HG02870 (cell line): ENCODE measurements at regions not wholly inside any gene's neighbourhood (a gene's known extent, or its start where the extent isn't known, plus 50 kb on each side); places are given as distances from the start of the nearest gene placed in this dataset.
"Not testable (repeated sequence)": the region's sequence is repeated elsewhere in the genome, so short reads cannot be mapped to it uniquely, and the experiment has no call there.

Source experiments
- ATAC-seq: cut with Tn5 transposase; IDR thresholded peaks from one replicate; pipeline ENCODE4 v1.9.1; 2021; ENCODE audit warnings: mild to moderate bottlenecking, moderate library complexity; ENCODE audit not compliant: unreplicated experiment

DNA sequence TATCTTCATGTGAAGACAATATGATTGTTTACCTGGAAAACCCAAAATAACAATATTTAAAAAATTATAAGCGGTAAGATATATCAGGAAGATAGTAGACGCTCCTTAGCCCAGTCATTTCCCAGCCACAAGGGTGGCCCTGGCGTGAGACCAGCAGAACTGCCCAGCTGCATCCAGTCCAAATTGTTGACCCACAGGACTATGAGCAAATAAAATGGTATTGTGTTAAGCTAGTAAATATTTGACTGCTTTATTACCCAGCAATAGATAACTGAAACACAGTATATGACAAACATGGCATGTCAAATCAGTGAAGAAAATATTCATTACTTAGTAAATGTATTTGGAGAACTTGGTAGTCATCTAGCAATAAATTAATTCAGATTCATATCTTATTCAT is 294.3 kb upstream of the SPAG17 start:
- ATAC-seq, result no peak

GRCh38 chr1:118473825-118474224 is 288.8 kb upstream of the SPAG17 start:
- no peak for ATAC-seq

GRCh38 chr1:118464460-118464859 is 279.4 kb upstream of the SPAG17 start:
- not testable (repeated sequence) for ATAC-seq

GRCh38 chr1:118461154-118461553 is 276.1 kb upstream of the SPAG17 start:
- ATAC-seq, result no peak

GRCh38 chr1:118459871-118460270 is 274.8 kb upstream of the SPAG17 start:
- no peak for ATAC-seq

DNA sequence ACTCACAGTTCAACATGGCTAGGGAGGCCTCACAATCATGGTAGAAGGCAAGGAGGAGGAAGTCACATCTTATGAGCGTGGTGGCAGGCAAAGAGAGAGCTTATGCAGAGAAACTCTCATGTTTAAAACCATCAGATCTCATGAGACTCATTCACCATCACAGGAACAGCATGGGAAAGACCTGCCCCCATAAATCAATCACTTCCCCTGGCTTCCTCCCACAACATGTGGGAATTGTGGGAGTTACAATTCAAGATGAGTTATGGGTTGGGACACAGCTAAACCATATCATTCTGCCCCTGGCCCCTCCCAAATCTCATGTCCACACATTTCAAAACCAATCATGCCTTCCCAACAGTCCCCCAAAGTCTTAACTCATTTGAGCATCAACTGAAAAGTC is 268.8 kb upstream of the SPAG17 start:
- ATAC-seq, result not testable (repeated sequence)

DNA sequence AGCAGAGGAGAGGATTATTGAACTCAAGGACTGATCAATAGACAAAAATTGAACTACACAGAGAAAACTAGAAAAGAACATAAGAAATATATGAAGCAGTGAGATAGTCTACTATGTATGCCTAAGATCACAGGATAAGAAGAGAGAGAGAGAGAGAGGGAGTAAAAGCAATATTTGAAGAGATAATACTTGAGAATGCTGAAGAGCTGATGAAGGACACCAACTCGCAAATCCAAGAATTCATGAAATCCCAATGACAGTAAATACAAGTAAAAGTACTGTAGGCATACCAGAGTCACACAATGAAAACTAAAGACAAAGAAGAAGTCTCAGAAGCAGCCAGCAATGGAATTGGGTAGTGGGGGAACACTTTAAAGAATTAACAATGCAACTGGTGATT is 260.1 kb upstream of the SPAG17 start:
- no peak for ATAC-seq

DNA sequence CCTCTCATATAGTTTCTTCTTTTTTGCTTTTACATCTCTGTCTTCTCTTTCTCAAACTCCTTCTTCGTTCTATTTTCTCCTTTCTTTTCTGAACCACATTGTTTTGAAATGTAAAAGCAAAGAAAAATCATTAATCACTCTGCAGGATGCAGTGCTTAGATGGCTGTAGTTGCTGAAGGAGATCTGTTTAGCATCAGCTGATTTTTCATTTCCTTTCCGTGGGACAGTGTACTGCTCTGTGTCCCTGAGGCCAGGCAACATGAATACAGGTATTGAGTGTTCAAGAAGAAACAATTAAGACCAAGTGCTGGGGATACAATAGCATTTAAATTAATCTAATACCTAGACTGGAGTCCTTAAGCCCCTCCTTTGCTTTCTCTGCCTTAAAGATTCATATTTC is 257.2 kb upstream of the SPAG17 start:
- ATAC-seq, result no peak

DNA sequence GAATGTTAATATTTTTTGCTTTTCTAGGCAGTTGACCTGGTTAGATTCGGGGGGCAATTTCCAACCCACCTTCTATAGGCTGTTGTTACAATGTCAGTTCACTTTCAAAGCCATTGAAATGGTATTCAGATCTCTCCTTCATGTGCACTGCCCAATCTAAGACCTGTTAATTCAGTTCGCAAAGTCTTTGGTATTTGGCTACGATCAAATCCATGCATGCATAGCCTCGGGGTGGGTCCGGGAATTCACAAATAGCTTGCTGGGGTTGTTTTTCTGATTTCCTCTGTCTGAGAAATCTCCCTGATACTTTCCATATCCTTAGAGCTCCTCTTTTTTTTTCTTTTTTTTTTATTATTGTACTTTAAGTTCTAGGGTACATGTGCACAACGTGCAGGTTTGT is 252.6 kb upstream of the SPAG17 start:
- no peak for ATAC-seq

- no peak for ATAC-seq
Observed at GRCh38 chr1:118429856-118430255, 244.8 kb upstream of the SPAG17 start.

GRCh38 chr1:118421868-118422350 is 236.9 kb upstream of the SPAG17 start:
- no peak for ATAC-seq

DNA sequence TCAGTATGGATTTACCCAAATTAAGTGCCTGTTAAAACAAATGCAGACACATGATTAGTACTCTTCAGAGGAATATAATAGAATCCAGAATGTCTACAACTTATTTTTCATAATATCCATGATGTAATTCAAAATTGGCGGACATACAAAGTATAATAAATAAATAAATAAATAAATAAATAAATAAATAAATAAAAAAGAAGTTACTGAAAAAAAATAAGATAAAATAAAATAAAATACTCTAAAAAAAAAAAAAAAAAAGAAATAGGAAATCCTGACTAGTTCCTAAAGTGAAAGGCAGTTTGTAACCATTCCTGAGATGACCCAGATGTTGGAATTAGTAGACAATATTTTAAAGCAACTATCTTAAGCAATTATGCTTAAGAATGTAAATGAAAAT is 219.0 kb upstream of the SPAG17 start:
- no peak for ATAC-seq

- no peak for ATAC-seq
Observed at GRCh38 chr1:118397496-118397859, 212.4 kb upstream of the SPAG17 start.

GRCh38 chr1:118396829-118397495 is 211.9 kb upstream of the SPAG17 start:
- no peak for ATAC-seq

GRCh38 chr1:118396279-118396678 is 211.3 kb upstream of the SPAG17 start:
- no peak for ATAC-seq

DNA sequence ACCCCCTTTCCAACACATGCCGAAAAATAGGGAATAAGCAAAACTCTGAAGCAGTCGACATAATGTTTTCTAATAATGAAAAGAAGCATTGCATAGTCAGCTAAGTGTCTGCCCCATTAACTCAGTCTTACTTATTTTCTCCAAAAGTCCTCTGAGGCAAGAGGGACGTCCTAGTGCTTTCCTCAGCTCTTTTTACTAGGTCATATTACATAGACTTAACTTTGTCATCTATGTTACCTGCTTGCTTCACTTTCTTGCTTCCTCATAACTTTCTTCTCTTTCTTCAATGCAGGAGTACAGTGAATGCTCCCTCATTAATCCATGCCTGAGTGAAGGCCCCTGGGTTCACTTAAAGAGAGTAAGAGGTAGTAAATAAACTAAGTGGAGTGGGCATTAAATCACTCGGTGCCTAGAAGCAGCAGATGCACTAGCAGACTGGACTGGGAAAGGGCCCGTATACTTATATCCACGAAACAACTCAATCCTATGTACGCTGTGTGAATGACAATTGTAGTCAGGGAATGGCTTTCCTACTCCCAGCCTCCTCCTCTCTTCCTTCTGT is 210.5 kb upstream of the SPAG17 start:
- ATAC-seq, result no peak

DNA sequence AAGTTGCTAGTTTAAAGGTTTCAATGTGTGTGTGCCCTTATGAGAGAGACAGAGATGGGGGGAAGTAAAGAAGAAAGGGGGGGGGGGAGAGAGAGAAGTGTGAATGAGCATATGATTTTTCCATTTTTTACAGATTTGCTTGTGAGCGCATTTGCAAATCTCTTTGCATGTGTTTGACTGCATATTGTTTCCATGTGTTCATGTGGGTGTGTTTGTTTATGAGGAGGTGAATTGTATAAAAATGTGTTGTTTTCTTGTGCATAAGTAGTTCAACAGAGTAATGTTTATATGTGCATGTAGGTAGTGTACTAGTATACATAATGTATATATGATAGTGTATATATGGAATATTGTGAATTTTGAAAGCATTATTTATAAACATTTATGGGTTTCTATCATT is 205.9 kb upstream of the SPAG17 start:
- ATAC-seq, result no peak

GRCh38 chr1:118388301-118388959 is 203.4 kb upstream of the SPAG17 start:
- no peak for ATAC-seq

DNA sequence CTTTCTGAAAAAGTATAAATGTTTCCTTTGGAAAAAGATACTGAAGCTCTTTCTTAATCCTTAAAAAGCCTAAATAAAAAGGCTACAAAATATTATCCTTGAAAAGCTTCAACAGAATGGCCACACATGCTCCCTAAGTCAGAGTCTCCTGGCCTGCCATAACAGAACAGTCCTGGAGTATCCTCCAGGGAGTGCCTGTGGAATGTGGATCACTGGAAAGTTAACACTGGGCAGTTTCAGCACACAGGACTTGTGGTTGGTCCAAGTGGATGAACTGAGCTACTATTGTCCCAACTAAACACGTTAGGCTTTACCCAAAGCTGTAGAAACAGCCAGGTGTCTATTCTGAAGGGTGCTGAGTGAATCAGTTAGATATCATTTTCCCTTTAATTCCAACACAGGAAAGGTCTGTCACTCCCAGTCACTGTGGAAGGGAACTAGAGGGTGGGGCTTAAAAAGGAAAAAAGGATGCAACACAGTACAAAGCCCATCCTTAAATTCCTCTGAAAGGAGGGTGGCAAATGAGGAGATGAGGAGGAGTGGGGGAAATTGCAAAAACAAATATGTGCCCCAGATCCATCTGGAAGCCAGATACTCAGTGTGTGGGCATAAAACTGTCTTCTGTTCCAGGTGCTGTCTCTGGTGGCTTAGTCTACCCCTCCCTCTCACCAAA is 196.3 kb upstream of the SPAG17 start:
- no peak for ATAC-seq

- ATAC-seq, result not testable (repeated sequence)
Observed at GRCh38 chr1:118377183-118377582, 192.2 kb upstream of the SPAG17 start.

GRCh38 chr1:118371612-118372011 is 186.6 kb upstream of the SPAG17 start:
- ATAC-seq, result no peak

DNA sequence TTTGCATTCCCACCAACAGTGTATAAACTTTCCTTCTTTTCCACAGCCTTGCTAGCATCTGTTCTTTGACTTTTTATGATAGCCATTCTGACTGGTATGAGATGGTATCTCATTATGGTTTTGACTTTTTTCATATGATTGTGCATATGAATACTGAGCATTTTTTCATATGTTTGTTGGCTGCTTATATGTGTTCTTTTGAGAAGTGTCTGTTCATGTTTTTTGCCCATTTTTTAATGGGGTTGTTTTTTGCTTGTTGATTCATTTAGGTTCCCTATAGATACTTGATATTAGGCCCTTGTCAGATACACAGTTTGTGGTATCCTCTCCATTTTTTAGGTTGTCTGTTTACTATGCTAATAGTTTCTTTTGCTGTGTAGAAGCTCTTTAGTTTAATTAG is 185.8 kb upstream of the SPAG17 start:
- ATAC-seq, result no peak
